ENCODE measurements at regions not wholly inside any gene's neighbourhood (a gene's known extent, or its start where the extent isn't known, plus 50 kb on each side); places are given as distances from the start of the nearest gene placed in this dataset.

DNA sequence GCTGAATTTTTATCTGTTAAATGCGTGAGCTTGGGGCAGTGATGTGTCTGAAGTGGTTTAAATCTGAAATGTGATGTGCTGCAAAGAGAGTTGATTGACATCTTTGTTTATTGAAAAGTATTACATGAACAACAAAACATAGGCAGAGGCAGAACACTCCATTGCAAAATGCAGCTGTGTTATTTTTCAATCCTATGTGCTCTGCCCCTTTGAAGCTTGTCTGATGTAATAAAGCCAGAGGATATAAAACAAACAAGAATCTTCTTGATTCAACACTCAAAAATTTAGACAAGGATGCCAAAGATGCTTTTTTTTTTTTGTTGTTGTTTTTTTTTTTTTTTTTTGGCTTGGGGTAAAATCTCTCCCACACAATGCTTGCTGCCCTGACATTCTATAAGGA is 482.4 kb upstream of the MMS22L start:
- TF ChIP-seq, protein P1, sequence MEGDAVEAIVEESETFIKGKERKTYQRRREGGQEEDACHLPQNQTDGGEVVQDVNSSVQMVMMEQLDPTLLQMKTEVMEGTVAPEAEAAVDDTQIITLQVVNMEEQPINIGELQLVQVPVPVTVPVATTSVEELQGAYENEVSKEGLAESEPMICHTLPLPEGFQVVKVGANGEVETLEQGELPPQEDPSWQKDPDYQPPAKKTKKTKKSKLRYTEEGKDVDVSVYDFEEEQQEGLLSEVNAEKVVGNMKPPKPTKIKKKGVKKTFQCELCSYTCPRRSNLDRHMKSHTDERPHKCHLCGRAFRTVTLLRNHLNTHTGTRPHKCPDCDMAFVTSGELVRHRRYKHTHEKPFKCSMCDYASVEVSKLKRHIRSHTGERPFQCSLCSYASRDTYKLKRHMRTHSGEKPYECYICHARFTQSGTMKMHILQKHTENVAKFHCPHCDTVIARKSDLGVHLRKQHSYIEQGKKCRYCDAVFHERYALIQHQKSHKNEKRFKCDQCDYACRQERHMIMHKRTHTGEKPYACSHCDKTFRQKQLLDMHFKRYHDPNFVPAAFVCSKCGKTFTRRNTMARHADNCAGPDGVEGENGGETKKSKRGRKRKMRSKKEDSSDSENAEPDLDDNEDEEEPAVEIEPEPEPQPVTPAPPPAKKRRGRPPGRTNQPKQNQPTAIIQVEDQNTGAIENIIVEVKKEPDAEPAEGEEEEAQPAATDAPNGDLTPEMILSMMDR (IDR thresholded peaks at IDR 0.05): no peak
- no peak for TF ChIP-seq POLR2A (IDR thresholded peaks at IDR 0.05)
